Germinal center (tissue), 1 donor: ENCODE measurements at regions not wholly inside any gene's neighbourhood (a gene's known extent, or its start where the extent isn't known, plus 50 kb on each side); places are given as distances from the start of the nearest gene placed in this dataset.

ENCODE experiments used
- DNase-seq: peaks from one replicate; pipeline ENCODE4 v3.0.0; 2012; ENCODE audit warnings: mixed read lengths, low spot score

- no peak for DNase-seq
Measured at GRCh38 chr12:84601483-84601882, 311.1 kb downstream of the SLC6A15 start.

DNA sequence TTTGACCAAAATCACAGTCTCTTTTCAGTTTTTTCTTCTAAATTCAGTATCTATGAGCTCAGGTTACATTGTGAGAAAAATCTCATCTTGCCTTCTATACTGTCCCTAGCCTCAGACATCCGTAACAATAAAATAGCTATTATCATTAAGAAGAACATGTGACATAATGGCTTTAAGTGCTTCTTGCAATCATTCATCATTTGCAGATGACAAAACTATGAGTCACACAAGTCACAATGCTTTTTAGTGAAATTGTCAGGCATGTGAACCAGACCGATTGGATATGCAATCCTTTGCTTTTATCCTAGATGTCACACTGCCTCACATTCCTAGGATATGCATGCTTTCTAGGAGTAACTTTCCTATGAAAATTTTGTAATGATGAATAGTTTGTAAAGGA lies 313.1 kb downstream of the SLC6A15 start:
- no peak for DNase-seq

GRCh38 chr12:84596266-84596665 lies 316.3 kb downstream of the SLC6A15 start:
- no peak for DNase-seq

DNA sequence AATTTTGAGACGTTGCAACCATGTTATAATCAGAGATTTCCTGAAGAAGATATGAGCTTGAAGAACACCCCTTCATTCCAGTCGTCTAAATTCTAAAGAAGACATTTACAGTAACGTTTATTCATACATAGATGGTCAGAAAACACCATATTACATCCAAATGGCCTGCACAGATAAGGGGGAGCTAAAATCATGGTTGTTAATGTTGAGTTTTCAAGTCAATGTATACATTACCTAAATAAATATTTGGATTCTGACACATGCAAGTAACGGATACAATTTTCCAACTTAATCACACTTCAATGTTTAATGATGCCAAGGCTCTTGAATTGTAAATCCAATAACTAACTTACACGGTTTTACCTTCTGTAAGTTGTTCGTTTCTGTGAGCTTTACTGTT lies 318.4 kb downstream of the SLC6A15 start:
- no peak for DNase-seq

- DNase-seq: no peak
Measured at GRCh38 chr12:84585776-84586395, 326.7 kb downstream of the SLC6A15 start.

- no peak for DNase-seq
Measured at GRCh38 chr12:84572196-84572595, 340.4 kb downstream of the SLC6A15 start.

DNA sequence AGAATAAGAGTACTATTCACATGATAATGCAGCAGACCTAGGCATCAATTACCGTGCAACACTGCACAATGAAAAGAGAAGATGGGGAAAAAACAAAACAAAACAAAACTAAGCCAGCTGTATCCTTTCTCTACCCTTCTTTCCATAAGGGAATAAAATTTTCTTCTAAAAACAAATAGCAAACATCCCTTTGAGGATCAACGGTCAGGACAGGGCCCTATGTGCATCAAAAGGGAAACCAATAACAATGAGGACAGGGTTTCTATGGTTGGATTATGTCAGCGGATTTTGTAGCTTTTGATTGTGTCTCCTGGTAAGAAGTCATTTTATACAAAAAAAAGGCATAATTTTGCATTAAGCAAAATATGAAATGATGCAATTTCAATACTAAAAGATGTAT lies 350.3 kb downstream of the SLC6A15 start:
- no peak for DNase-seq

DNA sequence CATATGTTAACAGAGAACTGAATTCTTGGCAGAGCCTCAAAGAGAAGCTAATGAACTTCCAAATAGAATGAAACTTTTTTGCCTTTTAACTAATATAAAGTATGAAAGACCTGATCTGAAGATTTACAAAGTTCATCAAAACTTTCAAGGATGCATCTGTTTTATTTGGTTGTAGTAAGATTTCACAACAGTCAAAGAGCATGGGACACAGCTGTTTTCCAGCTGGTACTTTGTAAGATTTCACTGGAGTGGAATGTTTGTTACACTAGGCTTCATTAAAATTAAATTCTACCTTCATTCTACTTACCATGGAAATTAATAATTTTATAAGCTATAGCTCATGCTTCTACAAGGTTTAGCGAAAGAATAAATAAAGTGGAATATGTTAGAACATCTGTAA lies 351.2 kb downstream of the SLC6A15 start:
- no peak for DNase-seq

GRCh38 chr12:84554199-84554723 lies 358.3 kb downstream of the SLC6A15 start:
- no peak for DNase-seq

GRCh38 chr12:84553331-84554117 lies 359.1 kb downstream of the SLC6A15 start:
- no peak for DNase-seq

DNA sequence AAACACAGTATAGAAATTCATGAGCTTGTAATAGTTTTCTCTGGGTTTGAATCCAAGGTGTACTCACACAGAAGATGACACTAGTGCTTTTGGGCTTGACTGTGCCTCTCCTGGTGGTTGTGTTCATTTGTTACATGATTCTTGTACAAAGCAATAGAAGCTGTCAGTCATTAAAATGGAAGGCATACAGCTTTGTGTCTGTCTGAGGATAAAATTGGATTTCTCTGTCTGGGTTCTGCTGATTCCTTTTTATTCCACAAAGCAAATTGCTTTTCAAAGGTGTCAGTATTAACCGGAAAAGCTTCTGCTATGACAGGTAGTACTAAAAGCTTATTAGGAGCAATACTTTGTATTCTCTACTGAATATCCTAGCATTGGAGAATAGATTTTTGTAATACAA lies 361.2 kb downstream of the SLC6A15 start:
- DNase-seq: no peak

GRCh38 chr12:84550518-84550917 lies 362.1 kb downstream of the SLC6A15 start:
- no peak for DNase-seq

DNA sequence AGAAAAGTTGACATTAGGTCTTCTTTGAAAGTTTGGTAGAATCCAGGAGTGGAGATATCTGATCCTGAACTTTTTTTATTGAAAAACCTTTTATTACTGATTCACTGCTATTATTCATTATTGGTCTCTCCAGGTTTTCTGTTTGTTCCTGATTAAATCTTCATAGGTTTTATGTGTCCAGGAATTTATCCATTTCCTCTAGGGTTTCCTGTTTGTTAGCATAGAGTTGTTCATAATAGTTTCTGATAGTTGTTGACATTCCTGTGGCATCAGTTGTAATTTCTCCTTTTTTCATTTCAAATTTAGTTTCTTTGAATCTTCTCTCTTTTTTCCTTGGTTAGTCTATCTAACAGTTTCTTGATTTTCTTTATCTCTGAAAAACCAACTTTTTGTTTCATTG lies 370.3 kb downstream of the SLC6A15 start:
- no peak for DNase-seq

DNA sequence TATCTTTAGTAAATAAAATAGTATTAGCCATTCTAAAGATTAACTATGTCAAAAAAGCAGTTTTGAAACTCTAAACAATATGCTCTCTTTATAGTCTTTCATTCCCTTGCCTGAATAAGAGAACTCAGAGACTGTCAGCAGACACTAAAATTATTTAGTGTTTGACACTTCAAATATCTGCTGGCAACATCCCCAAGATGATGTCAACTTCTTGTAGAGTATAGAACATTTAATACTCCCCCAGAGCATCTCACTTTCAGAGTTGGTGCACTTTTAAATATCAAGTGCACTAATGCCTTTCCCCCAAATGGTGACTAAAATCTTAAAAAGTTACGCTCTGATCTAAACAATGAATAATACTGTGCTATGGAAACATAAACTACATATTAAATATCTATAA lies 374.9 kb downstream of the SLC6A15 start:
- DNase-seq: no peak

DNA sequence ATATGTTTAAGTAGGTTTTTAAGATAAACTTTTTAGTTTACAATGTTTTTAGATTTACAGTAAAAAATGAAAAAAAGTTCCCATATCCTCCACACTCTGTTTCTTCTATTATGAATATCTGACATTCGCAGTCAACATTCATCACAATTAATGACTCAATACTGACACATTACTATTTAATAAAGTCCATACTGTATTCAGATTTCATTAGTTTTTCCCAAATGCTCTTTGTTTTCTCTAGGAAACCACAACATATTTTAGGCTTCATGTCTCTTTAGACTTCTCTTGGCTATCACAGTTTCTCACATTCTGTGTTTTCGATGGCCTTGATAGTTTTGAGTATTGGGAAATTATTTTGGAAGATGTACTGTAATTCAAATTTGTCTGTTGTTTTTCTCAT lies 399.8 kb downstream of the SLC6A15 start:
- no peak for DNase-seq

GRCh38 chr12:84508851-84509260 lies 403.7 kb downstream of the SLC6A15 start:
- no peak for DNase-seq

GRCh38 chr12:84507956-84508850 lies 404.4 kb downstream of the SLC6A15 start:
- DNase-seq: no peak

- no peak for DNase-seq
Measured at GRCh38 chr12:84506282-84506681, 406.3 kb downstream of the SLC6A15 start.

DNA sequence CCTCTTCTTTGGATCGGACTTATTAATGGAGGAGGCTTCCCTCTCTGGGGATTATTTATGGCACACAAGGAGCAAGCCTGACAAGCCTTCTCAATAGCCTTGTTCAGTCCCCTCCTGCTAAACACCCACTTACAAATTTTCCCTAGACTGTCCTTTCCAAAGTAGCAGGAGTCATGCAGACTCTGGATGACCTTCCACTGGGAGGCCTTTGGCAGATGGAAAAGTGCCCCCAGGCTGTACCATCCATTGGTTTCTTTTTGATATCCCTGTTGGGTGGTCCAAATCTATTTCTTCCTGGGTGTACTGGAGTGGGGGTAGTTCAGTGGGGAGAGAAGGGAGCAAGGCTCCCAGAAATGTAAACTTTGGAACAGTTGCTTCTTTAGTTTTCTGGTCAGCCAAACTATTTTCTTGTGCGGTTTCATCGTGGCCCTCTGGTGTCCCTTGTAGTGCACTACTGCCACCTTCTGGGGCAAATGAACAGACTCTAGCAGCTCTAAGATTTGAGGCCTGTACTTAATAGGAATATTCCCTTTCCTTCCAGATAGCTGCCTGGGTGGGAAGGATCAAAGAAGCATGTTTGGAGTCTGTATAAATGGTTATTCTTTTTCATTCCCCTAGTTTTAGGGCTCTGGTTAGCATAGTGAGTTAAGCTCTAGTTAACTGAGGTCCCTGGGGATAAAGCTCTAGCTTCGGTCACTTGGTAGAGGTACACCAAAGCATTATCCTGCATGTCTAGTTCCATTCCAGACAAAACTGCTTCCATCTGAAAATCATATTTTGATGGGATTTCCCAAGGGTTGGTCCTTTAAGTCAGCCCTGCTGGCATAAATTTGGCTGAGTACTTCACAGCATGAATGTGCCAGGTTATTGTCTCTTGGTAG lies 409.5 kb downstream of the SLC6A15 start:
- DNase-seq: peak; percentile 3

DNA sequence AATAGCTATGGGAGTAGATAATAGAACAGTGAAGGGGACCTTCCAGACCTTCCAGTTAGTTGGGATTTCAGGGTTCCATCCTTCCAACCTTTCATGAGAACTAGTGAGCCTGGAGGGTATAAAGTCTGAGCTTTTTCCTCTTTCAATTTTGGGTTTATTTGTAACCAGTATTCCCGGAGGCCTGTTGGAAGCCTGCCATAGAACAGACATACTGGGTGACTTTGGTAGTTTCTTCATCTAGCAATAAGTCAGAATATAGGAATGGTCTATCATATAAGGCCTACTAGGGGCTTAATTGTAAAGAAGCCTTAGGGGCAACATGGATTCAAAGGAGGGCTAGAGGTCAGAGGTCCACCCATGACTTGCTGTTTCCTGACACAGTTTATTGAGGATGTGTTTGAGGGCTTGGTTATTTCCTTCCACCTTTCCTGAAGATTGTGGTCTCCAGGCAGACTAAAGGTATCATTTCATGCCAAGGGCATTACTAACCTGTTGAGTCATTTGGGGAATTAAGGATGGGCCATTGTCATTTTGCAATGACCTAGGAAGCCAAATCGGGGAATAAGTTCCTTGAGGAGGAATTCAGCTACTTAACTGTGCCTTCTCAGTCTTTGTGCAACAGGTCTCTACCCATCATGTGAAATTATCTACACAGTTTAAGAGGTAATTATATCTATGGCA lies 410.3 kb downstream of the SLC6A15 start:
- DNase-seq: no peak

- DNase-seq: no peak
Measured at GRCh38 chr12:84497819-84498218, 414.8 kb downstream of the SLC6A15 start.
